Endothelial cell (in vitro differentiated cells): ENCODE measurements at regions not wholly inside any gene's neighbourhood (a gene's known extent, or its start where the extent isn't known, plus 50 kb on each side); places are given as distances from the start of the nearest gene placed in this dataset.

Experiments
- DNase-seq: peaks from one replicate; pipeline ENCODE4 v3.0.0; 2021; ENCODE audit warnings: low spot score
- H3K27ac Mint-ChIP-seq: one replicate; pipeline ENCODE4 v1.8.0; 2021; ENCODE audit warnings: mixed read lengths, inconsistent platforms; ENCODE audit not compliant: unreplicated experiment
- H3K27me3 Mint-ChIP-seq: one replicate; pipeline ENCODE4 v1.8.0; 2021; ENCODE audit warnings: mild to moderate bottlenecking, moderate library complexity, mixed read lengths, inconsistent platforms; ENCODE audit not compliant: unreplicated experiment
- H3K36me3 Mint-ChIP-seq: one replicate; pipeline ENCODE4 v1.8.0; 2021; ENCODE audit warnings: mild to moderate bottlenecking, low read depth, mixed read lengths, inconsistent platforms; ENCODE audit not compliant: unreplicated experiment
- H3K4me1 Mint-ChIP-seq: one replicate; pipeline ENCODE4 v1.8.0; 2021; ENCODE audit warnings: mild to moderate bottlenecking, mixed read lengths, inconsistent platforms; ENCODE audit not compliant: unreplicated experiment
- H3K4me3 Mint-ChIP-seq: one replicate; pipeline ENCODE4 v1.8.0; 2021; ENCODE audit warnings: mild to moderate bottlenecking, mixed read lengths, inconsistent platforms; ENCODE audit not compliant: unreplicated experiment
- H3K9me3 Mint-ChIP-seq: one replicate; pipeline ENCODE4 v1.8.0; 2021; ENCODE audit warnings: mixed read lengths, inconsistent platforms; ENCODE audit not compliant: unreplicated experiment
- CTCF ChIP-seq: fragments of 200-600 bp; sonication (generic); IDR thresholded peaks from one replicate; pipeline ENCODE4 v1.5.0; 2021; ENCODE audit warnings: antibody characterized with exemption; ENCODE audit not compliant: unreplicated experiment

- no peak for TF ChIP-seq CTCF
- H3K4me1 Mint-ChIP-seq: no peaks in the 10 kb centered on the region
- no peak overlapping the region for H3K4me3 Mint-ChIP-seq
- no peaks in the 10 kb centered on the region for H3K27me3 Mint-ChIP-seq
- no peaks in the 10 kb centered on the region for H3K36me3 Mint-ChIP-seq
- DNase-seq: no peak
- H3K9me3 Mint-ChIP-seq: no peaks in the 10 kb centered on the region
- H3K27ac Mint-ChIP-seq: no peak overlapping the region
Observed at GRCh38 chr15:70358011-70358819, 260.5 kb upstream of the TLE3 start.

GRCh38 chr15:70357453-70357852 lies 259.7 kb upstream of the TLE3 start:
- Mint-ChIP-seq H3K27ac (no peak overlapping the region), H3K36me3 (no peaks in the 10 kb centered on the region), H3K4me3 (no peak overlapping the region), H3K4me1 (no peaks in the 10 kb centered on the region), H3K9me3 (no peaks in the 10 kb centered on the region), H3K27me3 (no peaks in the 10 kb centered on the region)
- no peak for DNase-seq
- no peak for TF ChIP-seq CTCF

DNA sequence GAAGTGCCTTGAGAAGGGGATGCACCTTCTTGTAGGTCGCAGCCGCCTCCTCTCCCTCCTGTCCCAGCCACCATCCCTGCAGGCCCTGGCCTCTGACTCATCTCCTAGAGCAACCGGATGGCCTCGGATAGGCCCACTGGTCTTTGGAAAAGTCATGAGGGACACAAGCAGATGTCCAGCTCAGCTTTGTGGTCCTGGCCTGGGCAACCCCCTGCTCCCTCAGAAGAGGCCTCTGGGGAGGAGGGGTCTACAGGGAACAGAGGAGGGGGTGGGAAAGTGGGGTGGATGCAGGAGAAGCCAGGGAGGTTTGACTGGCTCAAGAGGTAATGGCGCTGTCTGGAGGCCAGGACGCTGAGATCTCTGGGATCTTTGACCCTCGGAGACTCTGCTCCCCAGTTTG lies 259.2 kb upstream of the TLE3 start:
- Mint-ChIP-seq H3K4me1 (no peaks in the 10 kb centered on the region), H3K4me3 (no peak overlapping the region), H3K27ac (no peak overlapping the region), H3K9me3 (no peaks in the 10 kb centered on the region), H3K27me3 (no peaks in the 10 kb centered on the region), H3K36me3 (no peaks in the 10 kb centered on the region)
- no peak for TF ChIP-seq CTCF
- no peak for DNase-seq

DNA sequence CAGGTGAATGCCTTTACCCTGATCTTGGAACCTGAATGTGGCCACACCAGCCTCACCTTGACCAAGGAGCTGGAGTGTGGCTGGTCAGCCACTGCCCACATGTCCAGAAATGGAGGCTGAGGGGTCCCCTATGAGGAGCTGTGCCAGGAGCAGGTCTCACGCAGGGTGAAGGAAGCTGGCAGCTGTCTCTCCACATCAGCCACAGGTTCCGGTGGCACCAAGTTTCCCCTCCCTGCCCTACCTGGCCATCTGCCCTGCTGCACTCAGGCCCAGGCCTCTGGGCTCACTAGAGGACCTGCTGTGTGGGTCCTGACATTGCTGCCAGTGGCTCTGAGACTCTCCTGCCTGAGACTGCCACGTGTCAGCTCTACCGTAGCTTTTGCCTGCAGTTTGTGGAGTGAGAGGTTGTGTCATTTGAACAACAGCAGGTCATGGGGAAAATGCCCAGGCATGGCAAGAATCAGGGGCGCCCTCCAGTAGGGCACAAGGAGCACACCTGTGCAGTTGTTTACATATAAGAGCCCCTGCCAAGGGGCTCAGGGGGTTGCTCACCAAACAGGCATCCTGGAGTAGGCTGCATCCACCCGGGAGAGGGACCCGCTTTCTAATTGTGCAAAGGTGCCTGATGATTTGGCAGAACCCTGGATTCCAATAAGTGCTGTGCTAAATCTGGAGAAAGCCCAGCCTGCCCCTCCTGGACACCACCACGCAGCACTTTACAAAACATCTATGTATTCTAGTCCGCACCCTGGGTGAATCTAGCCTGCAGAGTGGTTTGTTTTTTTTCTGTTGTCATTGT lies 258.5 kb upstream of the TLE3 start:
- H3K27me3 Mint-ChIP-seq: no peaks in the 10 kb centered on the region

More for the DNA sequence above, 258.5 kb upstream of the TLE3 start:
- H3K4me1 Mint-ChIP-seq: no peaks in the 10 kb centered on the region
- no peak overlapping the region for H3K4me3 Mint-ChIP-seq
- no peaks in the 10 kb centered on the region for H3K36me3 Mint-ChIP-seq
- DNase-seq: no peak
- H3K27ac Mint-ChIP-seq: no peak overlapping the region
- TF ChIP-seq CTCF: no peak
- no peaks in the 10 kb centered on the region for H3K9me3 Mint-ChIP-seq
